ENCODE measurements at regions not wholly inside any gene's neighbourhood (a gene's known extent, or its start where the extent isn't known, plus 50 kb on each side); places are given as distances from the start of the nearest gene placed in this dataset.

DNA sequence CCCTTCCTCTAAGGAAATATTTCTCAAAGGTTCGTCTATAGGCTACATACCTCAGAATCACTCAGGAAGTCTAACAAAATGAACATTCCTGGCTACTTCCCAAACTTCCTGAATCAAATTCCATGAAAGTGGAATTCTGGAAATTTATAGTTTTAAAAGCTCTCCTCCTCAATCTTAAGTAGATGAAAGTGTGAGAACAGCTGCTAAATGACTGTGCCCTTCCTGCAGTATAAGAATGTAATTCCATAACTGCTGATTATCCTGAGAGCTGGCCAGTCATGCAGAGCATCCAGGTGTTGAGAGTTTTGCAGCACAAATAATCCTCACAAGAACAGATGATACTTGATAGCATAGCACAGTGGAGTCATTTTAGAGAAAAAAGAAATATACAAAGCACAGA, 265.0 kb downstream of the KCNJ3 start:
- TF ChIP-seq, protein P1, sequence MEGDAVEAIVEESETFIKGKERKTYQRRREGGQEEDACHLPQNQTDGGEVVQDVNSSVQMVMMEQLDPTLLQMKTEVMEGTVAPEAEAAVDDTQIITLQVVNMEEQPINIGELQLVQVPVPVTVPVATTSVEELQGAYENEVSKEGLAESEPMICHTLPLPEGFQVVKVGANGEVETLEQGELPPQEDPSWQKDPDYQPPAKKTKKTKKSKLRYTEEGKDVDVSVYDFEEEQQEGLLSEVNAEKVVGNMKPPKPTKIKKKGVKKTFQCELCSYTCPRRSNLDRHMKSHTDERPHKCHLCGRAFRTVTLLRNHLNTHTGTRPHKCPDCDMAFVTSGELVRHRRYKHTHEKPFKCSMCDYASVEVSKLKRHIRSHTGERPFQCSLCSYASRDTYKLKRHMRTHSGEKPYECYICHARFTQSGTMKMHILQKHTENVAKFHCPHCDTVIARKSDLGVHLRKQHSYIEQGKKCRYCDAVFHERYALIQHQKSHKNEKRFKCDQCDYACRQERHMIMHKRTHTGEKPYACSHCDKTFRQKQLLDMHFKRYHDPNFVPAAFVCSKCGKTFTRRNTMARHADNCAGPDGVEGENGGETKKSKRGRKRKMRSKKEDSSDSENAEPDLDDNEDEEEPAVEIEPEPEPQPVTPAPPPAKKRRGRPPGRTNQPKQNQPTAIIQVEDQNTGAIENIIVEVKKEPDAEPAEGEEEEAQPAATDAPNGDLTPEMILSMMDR (conservative IDR thresholded peaks at IDR 0.05; ENCODE audit: low read length) = no peak
- TF ChIP-seq EZH2phosphoT487 (IDR thresholded peaks at IDR 0.05; ENCODE audit: borderline replicate concordance, low read depth, low read length) = no peak
